ENCODE measurements at regions not wholly inside any gene's neighbourhood (a gene's known extent, or its start where the extent isn't known, plus 50 kb on each side); places are given as distances from the start of the nearest gene placed in this dataset.

DNA sequence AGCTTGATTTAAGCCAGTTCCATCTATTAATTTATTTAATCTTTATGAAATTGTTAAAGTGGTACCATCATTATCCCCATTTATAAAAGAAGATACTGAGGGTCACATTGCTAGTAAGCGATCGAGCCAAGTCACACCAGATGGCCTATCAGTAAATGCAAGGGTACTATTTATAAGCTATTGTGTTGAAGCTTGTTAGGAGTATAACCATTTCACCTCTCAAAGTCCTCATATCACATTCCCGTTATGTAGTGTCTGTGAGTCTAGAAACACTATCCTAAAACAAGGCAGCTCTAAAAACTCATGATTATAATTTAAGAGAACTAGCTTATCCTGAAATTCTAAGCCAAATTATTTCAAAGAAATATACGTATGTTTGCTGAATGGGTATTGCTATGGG is 1161.8 kb downstream of the EFNA5 start:
- Histone ChIP-seq H3K4me3 (ENCODE audit: low read depth, low read length, poor library complexity, severe bottlenecking) (no peak overlapping the region), H3K9me2 (ENCODE audit: insufficient read depth, low read length) (no peaks in the 10 kb centered on the region), H2AFZ (ENCODE audit: low read length) (no peak overlapping the region), H3K4me2 (ENCODE audit: low read length) (no peak overlapping the region), H3K27ac (ENCODE audit: low read depth, low read length, poor library complexity, severe bottlenecking) (no peak overlapping the region), H4K20me1 (ENCODE audit: insufficient read depth, low read length) (no peaks in the 10 kb centered on the region), H3K9me3 (ENCODE audit: low read length) (no peaks in the 10 kb centered on the region), H3K36me3 (ENCODE audit: insufficient read depth, low read length) (no peaks in the 10 kb centered on the region), H3K79me2 (ENCODE audit: insufficient read depth, low read depth, low read length) (no peaks in the 10 kb centered on the region), H3K4me1 (ENCODE audit: insufficient read depth, low read length, poor library complexity, severe bottlenecking) (no peaks in the 10 kb centered on the region)
- ChIA-PET CTCF (ENCODE audit: unreplicated experiment) (no interaction called here), POLR2A (interaction anchor here (0.6 to 1.6 kb wide), 4 partner anchors 10 to 54 kb away, joined by 3 to 4 read pairs (median 4); no protein-coding TSS in a partner anchor)
- DNase-seq (ENCODE audit: low spot score), result no peak
- TF ChIP-seq EZH2phosphoT487 (IDR thresholded peaks at IDR 0.05; ENCODE audit: borderline replicate concordance, low read depth, low read length), result no peak
- TF ChIP-seq, protein P1, sequence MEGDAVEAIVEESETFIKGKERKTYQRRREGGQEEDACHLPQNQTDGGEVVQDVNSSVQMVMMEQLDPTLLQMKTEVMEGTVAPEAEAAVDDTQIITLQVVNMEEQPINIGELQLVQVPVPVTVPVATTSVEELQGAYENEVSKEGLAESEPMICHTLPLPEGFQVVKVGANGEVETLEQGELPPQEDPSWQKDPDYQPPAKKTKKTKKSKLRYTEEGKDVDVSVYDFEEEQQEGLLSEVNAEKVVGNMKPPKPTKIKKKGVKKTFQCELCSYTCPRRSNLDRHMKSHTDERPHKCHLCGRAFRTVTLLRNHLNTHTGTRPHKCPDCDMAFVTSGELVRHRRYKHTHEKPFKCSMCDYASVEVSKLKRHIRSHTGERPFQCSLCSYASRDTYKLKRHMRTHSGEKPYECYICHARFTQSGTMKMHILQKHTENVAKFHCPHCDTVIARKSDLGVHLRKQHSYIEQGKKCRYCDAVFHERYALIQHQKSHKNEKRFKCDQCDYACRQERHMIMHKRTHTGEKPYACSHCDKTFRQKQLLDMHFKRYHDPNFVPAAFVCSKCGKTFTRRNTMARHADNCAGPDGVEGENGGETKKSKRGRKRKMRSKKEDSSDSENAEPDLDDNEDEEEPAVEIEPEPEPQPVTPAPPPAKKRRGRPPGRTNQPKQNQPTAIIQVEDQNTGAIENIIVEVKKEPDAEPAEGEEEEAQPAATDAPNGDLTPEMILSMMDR (conservative IDR thresholded peaks at IDR 0.05; ENCODE audit: low read length), result no peak
- no TSS peak for BruUV-seq (replicated peaks)
- intact Hi-C loops (cut with micrococcal nuclease; ENCODE audit: unreplicated experiment), result no loop called here

DNA sequence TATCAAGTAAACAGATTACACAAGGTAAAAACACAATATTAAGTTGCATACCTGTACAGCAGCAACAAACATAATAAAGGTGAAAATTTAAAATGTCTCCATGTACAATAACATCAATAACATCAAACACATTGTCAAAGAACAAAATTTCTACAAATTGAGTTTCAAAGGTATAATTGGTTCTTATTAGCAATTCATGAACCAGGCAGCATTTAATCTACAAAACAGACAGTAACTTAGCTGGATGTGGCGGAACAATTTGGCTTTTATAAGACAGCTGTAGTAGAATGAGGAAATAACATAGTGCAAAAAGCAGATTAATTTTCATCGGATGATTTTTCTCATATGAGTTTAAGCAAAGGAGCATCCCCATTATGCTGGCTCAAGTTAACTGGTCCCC is 1176.8 kb downstream of the EFNA5 start:
- POLR2A ChIA-PET, result no interaction called here

DNA sequence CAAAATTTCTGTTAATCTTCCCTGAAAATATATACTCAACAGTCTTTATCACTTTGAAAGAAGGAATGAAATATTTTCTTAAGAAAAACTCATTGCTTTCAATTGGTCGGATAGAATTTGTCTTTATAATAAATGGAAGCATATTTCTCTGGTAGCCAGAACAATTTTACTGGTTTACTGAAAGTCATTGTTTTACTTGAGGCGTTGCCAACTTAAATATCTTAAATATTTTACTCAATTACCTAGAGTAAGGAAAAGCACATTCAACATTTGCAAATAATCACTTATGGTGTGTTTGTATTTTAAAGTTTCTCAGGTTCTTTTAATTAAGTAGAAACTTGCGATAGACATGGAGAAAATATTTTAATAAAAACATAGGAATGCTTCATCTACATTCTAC is 1181.7 kb downstream of the EFNA5 start:
- Histone ChIP-seq H3K79me2 (ENCODE audit: insufficient read depth, low read depth, low read length) (no peaks in the 10 kb centered on the region), H3K9me2 (ENCODE audit: insufficient read depth, low read length) (no peaks in the 10 kb centered on the region), H3K4me2 (ENCODE audit: low read length) (no peak overlapping the region), H4K20me1 (ENCODE audit: insufficient read depth, low read length) (no peaks in the 10 kb centered on the region), H2AFZ (ENCODE audit: low read length) (no peak overlapping the region), H3K4me1 (ENCODE audit: insufficient read depth, low read length, poor library complexity, severe bottlenecking) (no peaks in the 10 kb centered on the region), H3K27ac (ENCODE audit: low read depth, low read length, poor library complexity, severe bottlenecking) (no peak overlapping the region), H3K4me3 (ENCODE audit: low read depth, low read length, poor library complexity, severe bottlenecking) (no peak overlapping the region), H3K9me3 (ENCODE audit: low read length) (no peaks in the 10 kb centered on the region), H3K36me3 (ENCODE audit: insufficient read depth, low read length) (no peaks in the 10 kb centered on the region)
- no peak for TF ChIP-seq EZH2phosphoT487 (IDR thresholded peaks at IDR 0.05; ENCODE audit: borderline replicate concordance, low read depth, low read length)
- TF ChIP-seq, protein P1 (conservative IDR thresholded peaks at IDR 0.05; ENCODE audit: low read length), result no peak
- intact Hi-C loops (cut with micrococcal nuclease; ENCODE audit: unreplicated experiment), result no loop called here
- DNase-seq (ENCODE audit: low spot score), result no peak
- POLR2A ChIA-PET, result interaction anchor here (0.8 to 1.0 kb wide), 3 partner anchors 11 to 111 kb away, joined by 3 to 4 read pairs (median 3); no protein-coding TSS in a partner anchor
- CTCF ChIA-PET (ENCODE audit: unreplicated experiment), result no interaction called here
- BruUV-seq (replicated peaks), result no TSS peak

More for the DNA sequence above, 1176.8 kb downstream of the EFNA5 start:
- CTCF ChIA-PET (ENCODE audit: unreplicated experiment), result no interaction called here
- no peak for DNase-seq (ENCODE audit: low spot score)
- no peak overlapping the region for H2AFZ ChIP-seq (ENCODE audit: low read length)
- no peaks in the 10 kb centered on the region for H3K9me3 ChIP-seq (ENCODE audit: low read length)
- H3K27ac ChIP-seq (ENCODE audit: low read depth, low read length, poor library complexity, severe bottlenecking), result no peak overlapping the region
- intact Hi-C loops (cut with micrococcal nuclease; ENCODE audit: unreplicated experiment), result no loop called here
- no peaks in the 10 kb centered on the region for H3K79me2 ChIP-seq (ENCODE audit: insufficient read depth, low read depth, low read length)
- no peak overlapping the region for H3K4me2 ChIP-seq (ENCODE audit: low read length)
- no peaks in the 10 kb centered on the region for H3K9me2 ChIP-seq (ENCODE audit: insufficient read depth, low read length)
- no peaks in the 10 kb centered on the region for H4K20me1 ChIP-seq (ENCODE audit: insufficient read depth, low read length)
- no peaks in the 10 kb centered on the region for H3K36me3 ChIP-seq (ENCODE audit: insufficient read depth, low read length)
- no TSS peak for BruUV-seq (replicated peaks)
- no peak overlapping the region for H3K4me3 ChIP-seq (ENCODE audit: low read depth, low read length, poor library complexity, severe bottlenecking)
- no peak for TF ChIP-seq EZH2phosphoT487 (IDR thresholded peaks at IDR 0.05; ENCODE audit: borderline replicate concordance, low read depth, low read length)
- TF ChIP-seq, protein P1 (conservative IDR thresholded peaks at IDR 0.05; ENCODE audit: low read length), result no peak
- no peaks in the 10 kb centered on the region for H3K4me1 ChIP-seq (ENCODE audit: insufficient read depth, low read length, poor library complexity, severe bottlenecking)
